GM19438 (cell line): ENCODE measurements at regions not wholly inside any gene's neighbourhood (a gene's known extent, or its start where the extent isn't known, plus 50 kb on each side); places are given as distances from the start of the nearest gene placed in this dataset.

Source experiments
- ATAC-seq: cut with Tn5 transposase; IDR thresholded peaks from one replicate; pipeline ENCODE4 v1.9.1; 2021; ENCODE audit warnings: low read depth; ENCODE audit not compliant: unreplicated experiment

DNA sequence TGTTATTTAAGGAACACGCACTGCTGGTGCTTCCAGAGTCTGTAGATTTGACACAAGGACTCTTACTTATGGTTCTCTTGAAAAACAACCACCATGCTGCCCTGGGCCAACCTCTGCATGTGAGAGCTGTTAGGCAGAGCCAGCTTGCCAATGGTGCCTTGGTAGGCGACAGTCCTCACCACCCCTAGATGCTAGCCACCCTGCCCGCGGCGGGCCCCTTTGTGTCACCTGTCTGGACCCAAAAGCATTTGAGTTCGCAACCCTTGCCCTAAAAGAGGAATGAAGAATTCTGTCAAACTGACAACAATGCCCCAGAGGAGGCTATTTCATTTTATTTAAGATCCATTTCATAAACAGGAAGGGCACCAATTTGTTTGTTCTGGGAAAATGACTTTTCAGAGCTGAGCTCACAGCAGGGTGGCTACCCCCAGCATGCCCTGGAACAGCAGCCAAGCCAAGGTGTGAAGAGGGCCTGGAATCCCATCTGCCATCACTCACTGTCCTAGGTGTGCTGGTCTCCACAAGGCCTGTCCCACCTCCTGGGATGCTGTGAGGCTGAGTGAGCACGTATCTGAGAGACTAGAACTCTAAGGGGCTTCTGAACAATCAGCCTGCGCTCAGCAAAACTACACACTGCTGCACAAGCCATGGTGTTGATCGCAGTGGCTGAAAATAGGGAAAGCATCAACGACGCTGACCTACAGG lies 63.8 kb upstream of the FZD10 start:
- no peak for ATAC-seq

DNA sequence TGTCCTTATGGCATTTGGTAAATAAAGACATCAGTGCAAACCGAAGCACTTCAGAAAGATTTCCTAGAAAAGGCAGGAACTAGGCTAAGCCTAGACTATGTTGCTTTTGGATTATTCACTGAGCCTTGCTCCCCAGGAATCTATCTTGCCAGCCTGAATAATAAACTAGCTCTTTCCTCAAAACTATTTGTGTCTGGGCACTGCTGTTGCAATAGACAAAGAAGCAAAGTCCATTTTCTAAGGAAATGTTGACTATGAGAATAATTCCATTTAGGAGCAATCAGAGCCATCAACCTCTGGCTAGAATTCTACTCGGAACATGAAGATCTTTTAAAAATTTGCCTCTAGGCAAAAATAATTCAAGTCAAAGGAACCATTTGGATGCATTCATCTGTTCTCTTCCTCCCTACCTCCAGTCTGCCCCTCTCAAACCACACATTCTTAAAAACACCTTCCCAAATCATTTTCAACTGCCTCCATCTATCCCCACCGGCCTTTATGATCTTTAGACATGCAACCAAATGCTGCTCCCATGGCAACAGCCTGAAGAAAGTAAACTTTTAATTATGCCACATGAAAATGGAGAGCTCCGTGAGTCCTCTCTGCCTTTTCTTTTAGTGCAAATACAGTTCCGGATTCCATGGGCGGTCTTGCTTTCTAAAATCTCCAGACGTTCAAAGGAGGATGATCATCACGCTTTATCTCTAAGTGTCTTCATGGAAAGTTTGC lies 61.5 kb upstream of the FZD10 start:
- ATAC-seq: no peak

DNA sequence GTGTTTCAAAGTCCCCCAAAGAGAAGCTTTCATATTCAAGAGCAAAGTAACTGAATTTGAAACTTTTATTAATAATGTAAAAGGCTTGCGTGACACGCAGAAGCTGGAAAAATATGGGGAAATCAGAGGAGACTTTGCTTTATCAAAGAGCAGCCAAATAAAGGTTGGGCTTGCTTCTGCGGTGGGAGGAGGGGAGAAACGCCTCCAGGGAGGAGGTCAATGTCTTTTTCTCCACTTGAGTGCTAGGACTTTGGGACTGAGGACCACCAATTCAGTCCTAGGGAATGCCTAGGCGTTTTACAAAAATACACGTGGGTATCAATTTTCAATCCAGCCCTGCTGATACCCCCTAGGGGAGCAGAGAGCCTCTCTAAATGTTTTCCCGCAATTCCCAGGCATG lies 60.9 kb upstream of the FZD10 start:
- ATAC-seq: no peak

DNA sequence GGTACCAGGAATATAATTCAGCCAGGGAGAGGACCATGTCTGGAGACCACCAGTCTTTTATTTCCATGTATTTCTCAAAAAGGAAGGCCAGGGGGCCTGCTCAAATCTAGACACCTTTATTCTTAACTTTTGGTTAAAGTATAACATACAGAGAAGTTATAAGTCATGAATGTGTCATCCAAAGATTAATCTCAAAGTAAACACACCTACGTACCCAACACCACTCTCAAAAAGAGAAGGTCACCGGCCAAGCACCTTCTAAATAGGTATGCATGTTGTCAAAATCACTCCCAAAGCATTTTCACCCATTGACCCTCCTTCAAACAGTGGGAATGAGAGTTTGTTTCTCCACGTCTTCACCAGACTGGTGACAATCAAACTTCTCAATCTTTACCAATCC lies 60.0 kb upstream of the FZD10 start:
- no peak for ATAC-seq

DNA sequence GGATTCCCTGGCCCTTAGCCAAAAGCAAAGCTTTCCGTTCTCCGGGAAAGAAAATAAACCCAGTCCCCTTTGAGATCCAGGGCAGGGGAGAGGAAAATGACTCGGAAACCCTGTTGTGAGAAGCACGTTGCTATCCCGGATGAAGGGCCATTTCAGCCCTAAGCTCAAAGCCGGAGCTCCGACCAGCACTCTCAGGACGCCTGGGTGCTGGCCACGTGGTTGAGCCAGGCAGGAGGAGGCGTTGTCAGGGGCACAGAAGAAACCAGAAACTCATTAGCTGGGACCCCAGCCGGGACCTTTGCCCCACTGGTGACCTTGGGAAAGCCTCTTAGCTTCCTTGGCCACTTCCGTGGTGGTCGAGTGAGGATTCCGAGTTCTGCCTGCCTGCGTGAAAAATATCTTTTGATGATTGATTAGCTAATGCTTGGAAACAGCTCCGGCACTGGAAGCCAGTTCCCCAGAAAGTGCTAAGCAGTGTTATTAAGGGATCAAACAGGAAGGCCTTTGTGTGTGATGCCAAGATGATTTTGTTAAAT lies 57.6 kb upstream of the FZD10 start:
- no peak for ATAC-seq

DNA sequence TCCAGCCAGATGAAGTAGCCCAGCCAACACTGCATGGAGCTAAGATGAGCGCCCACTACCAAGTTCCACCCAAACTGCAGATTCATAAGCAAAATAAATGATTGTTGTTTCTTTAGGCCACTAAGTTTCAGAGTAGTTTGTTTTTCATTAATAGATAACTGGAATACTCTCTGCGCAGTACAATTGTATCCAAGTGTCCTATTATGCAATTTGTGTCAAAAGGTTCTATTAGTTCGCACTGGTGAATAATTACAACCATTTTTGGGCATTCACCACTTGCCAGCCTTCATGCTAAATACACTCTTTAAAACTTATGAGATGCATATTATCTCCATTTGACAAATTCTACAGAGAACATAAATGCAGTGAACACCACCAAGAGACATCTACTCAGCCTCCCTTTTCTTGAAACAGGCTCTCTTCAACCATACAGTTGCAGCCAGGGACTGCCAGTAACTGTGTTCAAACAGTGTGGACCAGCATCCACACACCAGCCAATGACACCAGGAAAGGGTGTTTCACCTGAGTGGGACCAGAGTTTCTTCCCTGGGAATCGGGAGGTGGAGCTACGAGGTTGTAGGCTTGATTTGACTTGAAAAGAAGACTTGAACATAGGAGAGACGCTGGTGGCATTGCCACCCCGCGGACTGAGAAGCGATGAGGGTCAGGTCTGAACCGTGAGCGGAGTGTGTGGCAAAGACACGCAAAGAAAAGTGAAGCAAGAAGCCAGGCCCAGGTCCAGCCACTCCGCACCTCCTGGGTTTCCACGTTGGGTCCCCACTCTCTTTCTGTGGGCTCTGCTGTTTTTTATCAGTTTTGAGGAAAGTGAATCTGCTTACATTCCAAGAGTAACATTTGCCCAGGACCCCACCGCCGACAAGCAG lies 53.0 kb upstream of the FZD10 start:
- ATAC-seq: no peak

DNA sequence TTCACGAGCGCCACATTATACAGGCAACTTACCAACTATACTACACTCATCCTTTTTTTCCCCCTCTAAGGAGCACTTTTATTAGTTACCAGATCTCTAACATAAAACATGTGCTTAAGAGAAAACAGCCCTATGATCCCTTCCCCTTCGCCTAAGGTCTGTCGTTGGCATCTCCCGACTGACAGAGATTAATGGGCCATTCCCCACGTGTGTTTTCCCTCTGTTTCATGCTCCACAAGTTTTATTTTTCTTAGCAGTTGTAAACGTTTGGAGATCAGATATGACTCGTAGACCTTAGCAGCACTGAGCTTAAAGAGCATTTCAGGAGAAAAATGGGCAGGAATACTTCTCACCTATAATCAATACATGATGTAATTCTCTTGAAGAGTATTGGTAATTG lies 51.4 kb upstream of the FZD10 start:
- ATAC-seq: no peak

DNA sequence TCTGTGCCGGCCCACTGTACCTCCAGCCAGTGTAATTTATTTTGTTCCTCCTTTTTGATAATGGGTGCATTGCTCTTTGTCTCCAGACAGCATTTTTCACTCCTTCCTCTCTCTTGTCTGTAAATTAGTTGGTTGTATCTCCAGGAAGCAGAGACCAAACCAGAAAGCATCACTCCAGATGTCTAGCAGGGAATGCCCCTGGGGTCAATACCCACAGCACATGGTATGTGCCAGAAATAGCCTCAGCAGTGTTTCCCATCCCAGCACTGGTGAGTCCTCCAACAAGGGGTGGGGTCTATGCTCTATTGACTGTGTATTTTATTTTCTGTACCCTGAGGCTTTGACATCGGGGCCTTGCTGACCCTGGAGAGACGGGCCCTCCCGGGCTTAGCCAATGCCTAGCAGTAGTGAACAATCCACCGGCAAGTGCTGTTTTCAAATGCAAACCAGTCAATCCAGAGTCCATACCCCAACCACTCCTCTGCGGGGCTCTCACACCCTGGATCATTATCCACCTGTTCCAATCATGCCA lies 50.2 kb upstream of the FZD10 start:
- ATAC-seq: no peak
